Left lung (tissue), 4 donors: ENCODE measurements at regions not wholly inside any gene's neighbourhood (a gene's known extent, or its start where the extent isn't known, plus 50 kb on each side); places are given as distances from the start of the nearest gene placed in this dataset.
"Not testable (repeated sequence)": the region's sequence is repeated elsewhere in the genome, so short reads cannot be mapped to it uniquely, and the experiment has no call there.

Experiments
- ATAC-seq: fragments of 200-7000 bp; cut with Tn5 transposase; one replicate; pipeline ENCODE4 v1.9.1; 2020; ENCODE audit warnings: moderate library complexity
- DNase-seq, 4 donors: peaks; one replicate each; pipeline ENCODE4 v3.0.0-alpha.2; 2013 to 2020
- H3K27ac ChIP-seq, 2 donors: fragments of 200-600 bp; sonication (generic) in 1 of 2; one replicate each; pipeline versions ENCODE4 v1.5.0 to v1.8.0; 2020 to 2021
- H3K27me3 ChIP-seq, 2 donors: fragments of 200-600 bp; sonication (generic) in 1 of 2; one replicate each; pipeline versions ENCODE4 v1.5.0 to v1.8.0; 2020 to 2021
- H3K36me3 ChIP-seq, 2 donors: fragments of 200-600 bp; sonication (generic) in 1 of 2; one replicate each; pipeline versions ENCODE4 v1.5.0 to v1.8.0; 2020 to 2021
- H3K4me1 ChIP-seq, 2 donors: fragments of 200-600 bp; one replicate each; pipeline ENCODE4 v1.8.0; 2021
- H3K4me3 ChIP-seq, 2 donors: fragments of 200-600 bp; sonication (generic) in 1 of 2; one replicate each; pipeline versions ENCODE4 v1.5.0 to v1.8.0; 2020 to 2021; ENCODE audit warnings: mild to moderate bottlenecking in 1 of 2
- H3K9me3 ChIP-seq, 2 donors: fragments of 200-600 bp; sonication (generic) in 1 of 2; one replicate each; pipeline versions ENCODE4 v1.5.0 to v1.8.0; 2020 to 2021
- CTCF ChIP-seq, 2 donors: fragments of 200-600 bp; sonication (generic) in 1 of 2; IDR thresholded peaks; one replicate each; pipeline versions ENCODE4 v1.5.0 to v1.8.0; 2021; ENCODE audit warnings: antibody characterized with exemption in 2 of 2
- intact Hi-C, 2 donors: fragments of 100-400 bp; cut with DNase I; formaldehyde crosslinking; loops; one replicate each; pipeline versions ENCODE4 v1.11.2 to v1.14.2; 2022
- donor health status: DM: no; HTN: yes; CAD: no.
- donor health status: DM: no; HTN: no; CAD: no.

DNA sequence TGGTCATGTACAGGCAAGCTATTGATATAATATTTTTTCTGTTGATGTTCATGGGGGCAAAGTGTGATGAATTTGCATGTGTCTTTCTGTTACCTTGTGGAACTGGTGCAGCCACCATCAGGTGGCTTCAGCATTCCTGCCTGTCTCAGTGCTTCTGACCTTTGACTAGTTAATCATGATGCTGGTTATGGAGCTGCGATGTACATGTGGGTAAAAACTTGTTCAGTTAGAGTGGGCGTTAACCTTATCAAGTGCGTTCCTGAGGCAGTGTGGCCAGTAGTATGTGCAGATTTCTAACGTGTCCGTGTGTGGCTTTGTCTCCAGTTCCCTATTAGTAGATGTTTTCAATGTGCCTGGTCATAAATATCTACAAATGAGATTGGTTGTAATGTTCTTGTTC, 127.4 kb upstream of the ZSWIM2 start:
- Histone ChIP-seq H3K9me3 (peaks cover 0 to 3% of the 10 kb centered on the region in 2 donors), H3K4me3 (no peak overlapping the region), H3K27me3 (no peaks in the 10 kb centered on the region), H3K4me1 (no peaks in the 10 kb centered on the region), H3K27ac (no peak overlapping the region), H3K36me3 (no peaks in the 10 kb centered on the region)
- no peak for ATAC-seq
- DNase-seq, result no peak
- no peak for TF ChIP-seq CTCF (IDR thresholded peaks at IDR 0.05)
- intact Hi-C loops, result no loop called here

GRCh38 chr2:186972281-186972970, 123.5 kb upstream of the ZSWIM2 start:
- Histone ChIP-seq H3K9me3 (no peaks in the 10 kb centered on the region), H3K36me3 (no peaks in the 10 kb centered on the region), H3K27me3 (no peaks in the 10 kb centered on the region), H3K27ac (no peak overlapping the region), H3K4me1 (no peaks in the 10 kb centered on the region), H3K4me3 (no peak overlapping the region)
- TF ChIP-seq CTCF (IDR thresholded peaks at IDR 0.05), result no peak
- intact Hi-C loops, result no loop called here
- ATAC-seq, result no peak
- no peak for DNase-seq

DNA sequence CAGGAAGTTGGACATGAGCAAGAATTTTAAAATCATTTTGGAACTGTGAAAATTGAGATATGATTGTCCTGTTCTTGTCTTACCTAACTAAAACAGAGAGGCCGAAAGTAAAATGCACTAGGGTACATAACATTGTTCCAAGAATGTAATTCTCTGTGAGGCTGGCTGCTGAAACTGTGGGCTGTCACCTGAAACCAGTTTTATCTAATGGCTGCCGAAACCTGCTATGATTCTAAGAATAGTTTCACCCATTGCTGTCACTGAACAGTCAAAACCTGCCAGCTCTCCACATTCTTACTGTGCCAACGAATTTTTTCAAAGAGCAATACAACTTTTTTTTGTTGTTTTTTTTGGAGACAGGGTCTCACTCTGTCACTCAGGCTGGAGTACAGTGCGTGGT, 119.3 kb upstream of the ZSWIM2 start:
- intact Hi-C loops, result no loop called here
- TF ChIP-seq CTCF (IDR thresholded peaks at IDR 0.05), result no peak
- Histone ChIP-seq H3K27me3 (no peaks in the 10 kb centered on the region), H3K4me1 (no peaks in the 10 kb centered on the region), H3K9me3 (peaks cover 0 to 2% of the 10 kb centered on the region in 2 donors), H3K36me3 (no peaks in the 10 kb centered on the region), H3K4me3 (no peak overlapping the region), H3K27ac (no peak overlapping the region)
- DNase-seq (no peak), ATAC-seq (no peak)

DNA sequence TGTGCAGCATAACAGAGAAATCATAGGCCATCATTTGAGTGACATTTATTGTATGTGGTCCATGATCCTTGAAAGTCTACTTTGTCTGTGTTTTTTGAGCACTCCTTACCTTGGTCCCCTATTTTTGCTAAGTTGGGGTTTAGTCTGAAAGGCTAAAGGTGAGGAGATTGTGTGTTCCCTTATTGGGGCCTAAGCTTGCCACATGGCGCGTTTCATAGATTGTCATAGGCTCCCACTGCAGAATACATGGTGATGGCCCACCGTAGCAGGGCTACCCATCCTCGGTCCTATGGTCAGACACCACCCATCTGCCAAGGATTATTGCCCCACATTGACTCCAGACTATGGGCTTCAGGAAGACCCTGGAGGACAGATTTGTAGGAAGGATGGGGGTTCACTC, 117.0 kb upstream of the ZSWIM2 start:
- ATAC-seq (no peak), DNase-seq (no peak)
- H3K27me3 ChIP-seq, result no peaks in the 10 kb centered on the region
- no peaks in the 10 kb centered on the region for H3K36me3 ChIP-seq
- H3K4me1 ChIP-seq, result no peaks in the 10 kb centered on the region
- intact Hi-C loops, result no loop called here
- no peak for TF ChIP-seq CTCF (IDR thresholded peaks at IDR 0.05)
- H3K4me3 ChIP-seq, result no peak overlapping the region
- H3K9me3 ChIP-seq, result peaks cover 0 to 18% of the 10 kb centered on the region in 2 donors
- H3K27ac ChIP-seq, result no peak overlapping the region

DNA sequence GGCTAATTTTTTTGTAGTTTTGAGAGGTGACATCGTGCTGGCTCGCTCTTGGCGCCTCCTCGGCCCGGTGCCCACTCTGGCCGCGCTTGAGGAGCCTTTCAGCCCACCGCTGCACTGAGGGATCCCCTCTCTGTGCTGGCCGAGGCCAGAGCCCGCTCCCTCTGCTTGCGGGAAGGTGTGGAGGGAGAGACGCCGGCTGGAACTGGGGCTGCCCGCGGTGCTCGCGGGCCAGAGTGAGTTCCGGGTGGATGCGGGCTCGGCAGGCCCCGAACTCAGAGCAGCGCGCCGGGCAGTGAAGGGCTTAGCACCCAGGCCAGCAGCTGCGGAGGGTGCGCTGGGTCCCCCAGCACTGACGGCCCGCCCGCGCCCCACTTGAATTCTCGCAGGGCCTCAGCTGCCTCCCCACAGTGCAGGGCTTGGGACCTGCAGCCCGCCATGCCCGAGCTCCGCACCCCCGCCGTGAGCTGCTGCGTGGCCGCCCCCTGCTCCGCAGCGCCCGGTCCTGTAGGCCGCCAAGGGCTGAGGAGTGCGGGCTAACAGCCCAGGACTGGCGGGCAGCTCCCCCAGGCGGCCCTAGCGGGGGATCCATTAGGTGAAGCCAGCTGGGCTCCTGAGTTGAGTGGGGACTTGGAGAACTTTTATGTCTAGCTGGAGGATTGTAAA, 113.2 kb upstream of the ZSWIM2 start:
- no peaks in the 10 kb centered on the region for H3K4me1 ChIP-seq
- intact Hi-C loops, result no loop called here
- no peak for ATAC-seq

GRCh38 chr2:186960241-186960640, 111.3 kb upstream of the ZSWIM2 start:
- H3K27ac ChIP-seq, ATAC-seq, H3K27me3 ChIP-seq, intact Hi-C loops, H3K36me3 ChIP-seq, H3K4me1 ChIP-seq, DNase-seq, H3K4me3 ChIP-seq: not testable (repeated sequence)
- peaks cover 0 to 18% of the 10 kb centered on the region in 2 donors for H3K9me3 ChIP-seq

More for the DNA sequence above, 113.2 kb upstream of the ZSWIM2 start:
- TF ChIP-seq CTCF (IDR thresholded peaks at IDR 0.05), result no peak
- peaks cover 0 to 18% of the 10 kb centered on the region in 2 donors for H3K9me3 ChIP-seq
- no peak overlapping the region for H3K4me3 ChIP-seq
- no peaks in the 10 kb centered on the region for H3K27me3 ChIP-seq
- H3K27ac ChIP-seq, result no peak overlapping the region
- no peaks in the 10 kb centered on the region for H3K36me3 ChIP-seq
- DNase-seq, result peak in 1 of 4 donors; percentile 75
